Spleen (tissue), 7 donors: ENCODE measurements at regions not wholly inside any gene's neighbourhood (a gene's known extent, or its start where the extent isn't known, plus 50 kb on each side); places are given as distances from the start of the nearest gene placed in this dataset.

Experiments
- CTCF ChIP-seq, 11 experiments: fragments of 200-600 bp in 7 of 11; fragments of 450-650 bp in 4 of 11; sonication (generic) in 4 of 11; IDR thresholded peaks in 8 of 11; conservative IDR thresholded peaks in 3 of 11; 1 replicate in 7 of 11; 2 replicates in 4 of 11; pipeline versions ENCODE4 v1.4.0 to v1.8.0; 2016 to 2021; ENCODE audit warnings: antibody characterized with exemption in 11 of 11, inconsistent platforms in 4 of 11, mild to moderate bottlenecking in 1 of 11
- POLR2A ChIP-seq, 3 donors: fragments of 450-650 bp; IDR thresholded peaks; one replicate each; pipeline ENCODE4 v1.5.1; 2017; ENCODE audit warnings: antibody characterized with exemption in 3 of 3, mild to moderate bottlenecking in 1 of 3
- POLR2AphosphoS5 ChIP-seq, 3 donors: sonication (generic); formaldehyde crosslinking; IDR thresholded peaks; one replicate each; pipeline ENCODE4 v1.5.1; 2017; ENCODE audit warnings: antibody characterized with exemption in 3 of 3
- donor health status: DM: no; HTN: no; CAD: no; lungs with moderate emphysema.
- donor health status: DM: no; HTN: no; CAD: no.
- donor health status: DM: no; HTN: no; CAD: no.

GRCh38 chr13:86403181-86403580, 604.0 kb upstream of the SLITRK6 start:
- TF ChIP-seq CTCF (IDR thresholded peaks at IDR 0.05 in 8 of 11, conservative IDR thresholded peaks at IDR 0.05 in 3 of 11) (no peak), POLR2A (IDR thresholded peaks at IDR 0.05) (no peak), POLR2AphosphoS5 (IDR thresholded peaks at IDR 0.05) (no peak)
